Natural killer cell treated with Interleukin-12 subunit alpha and Interleukin-12 subunit beta and Interleukin-15 and Interleukin-18, amount 100 ng/mL, for 72 hours (primary cell): ENCODE measurements at regions not wholly inside any gene's neighbourhood (a gene's known extent, or its start where the extent isn't known, plus 50 kb on each side); places are given as distances from the start of the nearest gene placed in this dataset.
"Not testable (repeated sequence)": the region's sequence is repeated elsewhere in the genome, so short reads cannot be mapped to it uniquely, and the experiment has no call there.

Source experiments
- ATAC-seq, 2 donors: fragments of 150-1000 bp; cut with Tn5 transposase in 1 of 2; sonication (Bioruptor Pico), chemical (Tn5 transposase) in 1 of 2; 2 replicates each; pipeline ENCODE4 v1.10.0; 2021
- DNase-seq: peaks from one replicate; pipeline ENCODE4 v3.0.0; 2022; ENCODE audit warnings: low spot score
- H3K27ac Mint-ChIP-seq, 2 donors: 1 replicate in 1 of 2; 2 replicates in 1 of 2; pipeline ENCODE4 v1.8.0; 2022; ENCODE audit warnings: mixed read lengths in 2 of 2, mild to moderate bottlenecking in 1 of 2, moderate library complexity in 1 of 2
- H3K27me3 Mint-ChIP-seq, 2 donors: 1 replicate in 1 of 2; 2 replicates in 1 of 2; pipeline ENCODE4 v1.8.0; 2022; ENCODE audit warnings: mixed read lengths in 2 of 2
- H3K36me3 Mint-ChIP-seq: one replicate; pipeline ENCODE4 v1.8.0; 2022; ENCODE audit warnings: mixed read lengths
- H3K4me1 Mint-ChIP-seq, 2 donors: 1 replicate in 1 of 2; 2 replicates in 1 of 2; pipeline ENCODE4 v1.8.0; 2022; ENCODE audit warnings: low read depth in 2 of 2, mixed read lengths in 2 of 2, mild to moderate bottlenecking in 1 of 2
- H3K4me3 Mint-ChIP-seq: one replicate; pipeline ENCODE4 v1.8.0; 2022; ENCODE audit warnings: mixed read lengths
- H3K9me3 Mint-ChIP-seq: 2 replicates; pipeline ENCODE4 v1.8.0; 2022; ENCODE audit warnings: mixed read lengths

DNA sequence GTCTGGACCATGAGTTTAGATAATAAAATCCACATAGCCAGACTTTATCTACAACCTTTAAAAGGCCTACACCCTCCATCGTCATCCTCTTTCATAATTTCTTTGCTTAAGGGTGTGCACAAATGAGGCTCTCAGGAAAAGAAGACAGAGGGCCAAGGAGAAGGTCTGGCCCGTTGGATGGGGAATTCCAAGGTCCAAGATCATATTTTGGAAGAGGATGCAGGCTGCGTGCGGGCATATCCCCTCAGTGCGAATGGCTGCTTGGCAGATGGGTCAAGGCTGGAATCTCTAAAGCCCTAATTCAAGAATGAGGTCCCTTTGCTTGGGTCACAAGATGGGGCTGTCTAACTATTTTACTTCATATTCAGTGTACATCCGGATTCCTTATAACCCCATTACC lies 782.2 kb upstream of the NCAM2 start:
- Mint-ChIP-seq H3K27ac (no peak overlapping the region), H3K9me3 (peaks cover 4% of the 10 kb centered on the region), H3K4me3 (no peak overlapping the region), H3K36me3 (no peaks in the 10 kb centered on the region), H3K27me3 (no peaks in the 10 kb centered on the region), H3K4me1 (no peaks in the 10 kb centered on the region)
- ATAC-seq (no peak), DNase-seq (no peak)

DNA sequence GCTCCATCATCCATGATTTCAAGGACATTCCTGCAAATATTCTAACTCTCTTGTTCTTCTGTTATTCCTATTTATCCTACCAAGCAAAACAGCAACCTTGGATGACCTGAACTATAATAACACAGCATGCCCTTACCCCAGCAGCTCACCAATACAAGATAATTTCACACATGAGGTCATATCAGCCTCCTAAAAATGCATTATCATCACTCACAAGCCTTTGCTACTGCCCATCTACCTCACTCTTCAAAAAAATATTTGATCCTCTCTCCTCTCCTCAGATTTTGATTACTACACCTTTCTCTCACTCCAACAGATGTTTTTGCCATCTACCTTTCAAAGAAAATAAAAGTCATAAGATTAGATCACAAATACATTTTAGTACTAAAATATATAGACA lies 777.6 kb upstream of the NCAM2 start:
- Mint-ChIP-seq H3K9me3 (peaks cover 4% of the 10 kb centered on the region), H3K4me1 (no peaks in the 10 kb centered on the region), H3K4me3 (no peak overlapping the region), H3K27me3 (no peaks in the 10 kb centered on the region), H3K36me3 (no peaks in the 10 kb centered on the region), H3K27ac (no peak overlapping the region)
- ATAC-seq (no peak), DNase-seq (no peak)

DNA sequence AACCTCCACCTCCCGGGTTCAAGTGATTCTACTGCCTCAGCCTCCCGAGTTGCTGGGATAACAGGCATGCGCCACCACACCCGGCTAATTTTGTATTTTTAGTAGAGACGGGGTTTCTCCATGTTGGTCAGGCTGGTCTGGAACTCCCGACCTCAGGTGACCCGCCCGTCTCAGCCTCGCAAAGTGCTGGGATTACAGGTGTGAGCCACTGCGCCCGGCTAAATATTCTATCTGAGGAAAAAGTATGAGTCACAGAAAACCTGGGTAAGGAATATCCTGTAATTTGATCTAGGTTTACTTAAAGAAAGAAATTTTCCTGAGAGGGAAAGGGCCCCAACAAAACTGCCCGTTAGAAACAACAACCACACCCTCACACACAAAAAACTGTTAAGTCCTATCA lies 776.2 kb upstream of the NCAM2 start:
- H3K27ac Mint-ChIP-seq, H3K4me1 Mint-ChIP-seq, H3K36me3 Mint-ChIP-seq, ATAC-seq, H3K9me3 Mint-ChIP-seq, H3K27me3 Mint-ChIP-seq, DNase-seq, H3K4me3 Mint-ChIP-seq: not testable (repeated sequence)

DNA sequence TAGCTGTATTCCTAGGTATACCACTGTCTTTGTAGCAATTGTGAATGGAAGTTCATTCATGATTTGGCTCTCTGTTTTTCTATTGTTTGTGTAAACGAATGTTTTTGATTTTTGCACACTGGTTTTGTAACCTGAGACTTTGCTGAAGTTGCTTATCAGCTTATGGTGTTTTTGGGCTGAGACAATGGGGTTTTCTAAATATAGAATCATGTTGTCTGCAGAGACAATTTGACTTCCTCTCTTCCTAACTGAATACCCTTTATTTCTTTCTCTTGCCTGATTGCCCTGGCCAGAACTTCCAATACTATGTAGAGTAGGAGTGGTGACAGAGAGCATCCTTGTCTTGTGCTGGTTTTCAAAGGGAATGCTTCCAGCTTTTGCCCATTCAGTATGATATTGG lies 761.6 kb upstream of the NCAM2 start:
- Mint-ChIP-seq H3K9me3 (peaks cover 15% of the 10 kb centered on the region), H3K36me3 (peaks cover 29% of the 10 kb centered on the region)
- H3K27me3 Mint-ChIP-seq, H3K27ac Mint-ChIP-seq, H3K4me3 Mint-ChIP-seq, ATAC-seq, H3K4me1 Mint-ChIP-seq, DNase-seq: not testable (repeated sequence)

DNA sequence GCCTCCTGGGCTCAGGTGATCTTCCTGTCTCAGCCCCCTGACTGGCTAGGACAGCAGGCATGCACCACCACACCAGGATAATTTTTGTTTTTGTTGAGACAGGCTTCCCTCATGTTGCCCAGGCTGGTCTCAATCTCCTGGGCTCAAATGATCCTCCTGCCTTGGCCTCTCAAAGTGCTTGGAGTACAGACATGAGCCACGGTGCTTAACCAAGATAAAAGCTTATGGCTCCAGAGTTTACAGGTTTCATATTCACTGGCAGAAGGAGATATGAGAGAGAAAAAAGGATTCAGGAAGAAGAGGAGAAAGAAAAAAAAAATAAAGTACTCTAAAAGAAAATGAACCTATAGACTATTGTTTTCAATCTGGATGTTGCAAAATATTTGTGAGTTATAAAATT lies 748.8 kb upstream of the NCAM2 start:
- DNase-seq: no peak
- H3K27ac Mint-ChIP-seq: no peak overlapping the region
- no peak for ATAC-seq
- H3K4me1 Mint-ChIP-seq: no peaks in the 10 kb centered on the region
- peaks cover 3% of the 10 kb centered on the region for H3K9me3 Mint-ChIP-seq
- H3K27me3 Mint-ChIP-seq: no peaks in the 10 kb centered on the region
- H3K4me3 Mint-ChIP-seq: no peak overlapping the region
- H3K36me3 Mint-ChIP-seq: peaks cover 2% of the 10 kb centered on the region

DNA sequence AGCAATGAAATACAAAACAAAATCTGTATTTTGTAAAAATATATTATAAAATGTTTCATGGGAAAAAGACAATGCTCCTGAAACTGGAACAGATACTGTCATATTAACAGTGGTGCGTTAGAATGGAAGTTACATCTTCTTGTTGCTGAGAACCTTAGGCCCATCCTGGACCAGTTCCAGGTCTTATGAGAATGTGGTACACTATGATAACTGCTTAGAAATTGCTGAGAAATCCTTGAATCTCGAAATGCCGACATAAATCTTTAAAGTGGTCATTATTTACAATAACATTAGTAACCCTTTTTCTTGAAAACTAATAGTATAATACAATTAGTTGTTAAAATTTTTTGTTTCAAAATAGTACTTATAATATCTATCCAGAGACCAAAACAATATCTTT lies 747.9 kb upstream of the NCAM2 start:
- no peak for ATAC-seq

DNA sequence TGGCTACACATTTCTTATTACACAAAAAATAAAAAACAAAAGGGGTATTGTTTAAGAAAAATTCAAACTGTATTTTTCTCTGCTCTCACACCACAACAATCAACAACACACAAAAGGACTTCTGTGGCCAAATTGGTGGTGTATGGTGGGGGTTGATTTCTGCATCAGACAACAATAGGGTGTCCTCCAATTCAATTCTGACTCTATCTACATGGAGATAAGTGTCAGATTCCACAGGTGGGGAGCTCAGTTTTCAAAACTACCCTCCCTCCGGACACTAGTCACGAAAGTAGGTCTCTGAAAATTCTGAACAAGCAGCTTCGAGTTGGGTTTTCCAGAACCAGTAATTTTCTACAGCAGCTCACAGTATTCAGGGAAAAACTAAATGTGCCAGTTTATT lies 744.9 kb upstream of the NCAM2 start:
- H3K4me1 Mint-ChIP-seq: peaks cover under 1 to 2% of the 10 kb centered on the region in 2 donors
- no peak overlapping the region for H3K27ac Mint-ChIP-seq
- ATAC-seq: no peak
- no peaks in the 10 kb centered on the region for H3K36me3 Mint-ChIP-seq
- no peak for DNase-seq
- no peaks in the 10 kb centered on the region for H3K9me3 Mint-ChIP-seq
- H3K27me3 Mint-ChIP-seq: no peaks in the 10 kb centered on the region
- H3K4me3 Mint-ChIP-seq: no peak overlapping the region

More for the DNA sequence above, 747.9 kb upstream of the NCAM2 start:
- no peak overlapping the region for H3K4me3 Mint-ChIP-seq
- no peak for DNase-seq
- H3K9me3 Mint-ChIP-seq: no peaks in the 10 kb centered on the region
- no peaks in the 10 kb centered on the region for H3K36me3 Mint-ChIP-seq
- no peak overlapping the region for H3K27ac Mint-ChIP-seq
- H3K27me3 Mint-ChIP-seq: no peaks in the 10 kb centered on the region
- H3K4me1 Mint-ChIP-seq: no peaks in the 10 kb centered on the region

DNA sequence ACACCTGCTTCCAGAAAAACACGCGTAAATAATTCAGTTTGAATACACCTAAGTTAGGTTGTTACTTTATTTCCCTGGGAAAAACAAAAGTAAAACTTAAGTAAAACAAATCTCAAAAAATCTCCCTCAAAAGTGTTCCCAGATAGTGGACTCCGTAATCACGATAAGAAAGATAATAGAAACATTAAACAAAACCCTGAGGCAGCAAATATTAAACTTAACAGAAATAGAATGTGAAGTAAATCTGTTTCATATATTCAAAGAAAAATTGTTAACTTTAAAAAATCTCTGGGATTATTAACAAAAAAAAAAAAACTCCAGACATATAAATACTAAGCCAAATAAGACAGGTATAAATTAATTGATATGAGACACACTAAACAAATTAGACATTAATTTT lies 743.2 kb upstream of the NCAM2 start:
- H3K36me3 Mint-ChIP-seq: no peaks in the 10 kb centered on the region
- no peak overlapping the region for H3K4me3 Mint-ChIP-seq
- no peak for DNase-seq
- peaks cover 3 to 5% of the 10 kb centered on the region in 2 donors for H3K4me1 Mint-ChIP-seq
- H3K27ac Mint-ChIP-seq: no peak overlapping the region
- H3K9me3 Mint-ChIP-seq: no peaks in the 10 kb centered on the region
- no peak for ATAC-seq
- H3K27me3 Mint-ChIP-seq: no peaks in the 10 kb centered on the region

DNA sequence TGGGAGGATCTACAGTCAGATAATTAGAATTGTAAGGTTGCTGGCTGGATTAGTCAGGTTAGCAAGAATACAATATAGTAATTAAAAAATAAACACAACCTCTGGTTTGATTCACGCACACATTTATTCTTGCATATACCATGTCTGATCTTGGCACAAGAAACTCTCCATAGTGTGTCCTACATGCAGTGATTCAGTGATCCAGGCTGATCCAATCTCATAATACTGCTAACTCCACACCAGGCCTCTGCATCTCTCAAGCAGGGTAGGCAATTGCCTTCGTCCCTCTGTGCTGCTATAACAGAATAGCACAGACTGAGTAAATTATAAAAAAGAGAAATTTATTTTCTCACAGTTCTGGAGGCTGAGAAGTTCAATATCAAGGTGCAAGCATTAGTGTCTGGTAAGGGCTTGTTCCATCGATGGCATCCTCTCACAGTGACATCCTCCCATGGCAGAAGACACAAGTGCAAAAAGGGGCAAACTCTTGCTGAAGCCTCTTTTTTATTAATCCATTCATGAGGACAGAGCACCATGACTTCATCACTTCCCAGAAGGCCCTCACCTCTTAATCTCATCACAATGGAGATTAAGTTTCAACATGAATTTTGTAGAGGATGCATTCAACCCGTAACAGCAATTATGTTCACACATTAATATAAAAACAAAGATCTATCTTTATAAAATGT lies 741.0 kb upstream of the NCAM2 start:
- Mint-ChIP-seq H3K27me3 (no peaks in the 10 kb centered on the region), H3K36me3 (no peaks in the 10 kb centered on the region), H3K4me1 (peaks cover 3 to 5% of the 10 kb centered on the region in 2 donors), H3K4me3 (no peak overlapping the region), H3K27ac (no peak overlapping the region), H3K9me3 (no peaks in the 10 kb centered on the region)
- DNase-seq (no peak), ATAC-seq (no peak)

DNA sequence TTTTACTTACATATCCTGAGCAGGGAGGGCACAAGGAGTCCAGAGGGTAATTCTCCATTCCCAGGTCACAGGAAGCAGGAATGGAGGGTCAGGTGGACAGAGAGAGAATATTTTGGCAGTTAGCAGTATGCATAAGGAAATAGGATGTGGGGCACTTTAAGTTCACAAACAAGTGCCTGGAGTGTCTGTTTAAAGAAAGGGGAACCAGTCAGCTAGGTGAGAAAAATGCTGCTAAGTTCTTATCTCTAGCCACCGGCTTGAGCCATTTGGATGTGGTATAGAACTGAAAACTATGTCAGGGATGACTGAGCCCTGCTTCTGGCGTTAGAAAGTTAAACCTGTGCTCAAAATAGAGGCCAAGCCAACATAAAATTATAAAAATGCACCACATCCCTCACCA lies 739.7 kb upstream of the NCAM2 start:
- no peaks in the 10 kb centered on the region for H3K9me3 Mint-ChIP-seq
- H3K4me3 Mint-ChIP-seq: no peak overlapping the region
- no peaks in the 10 kb centered on the region for H3K36me3 Mint-ChIP-seq
- no peaks in the 10 kb centered on the region for H3K27me3 Mint-ChIP-seq
- ATAC-seq (no peak), DNase-seq (no peak)
- H3K27ac Mint-ChIP-seq: no peak overlapping the region
- H3K4me1 Mint-ChIP-seq: peaks cover 3 to 5% of the 10 kb centered on the region in 2 donors

DNA sequence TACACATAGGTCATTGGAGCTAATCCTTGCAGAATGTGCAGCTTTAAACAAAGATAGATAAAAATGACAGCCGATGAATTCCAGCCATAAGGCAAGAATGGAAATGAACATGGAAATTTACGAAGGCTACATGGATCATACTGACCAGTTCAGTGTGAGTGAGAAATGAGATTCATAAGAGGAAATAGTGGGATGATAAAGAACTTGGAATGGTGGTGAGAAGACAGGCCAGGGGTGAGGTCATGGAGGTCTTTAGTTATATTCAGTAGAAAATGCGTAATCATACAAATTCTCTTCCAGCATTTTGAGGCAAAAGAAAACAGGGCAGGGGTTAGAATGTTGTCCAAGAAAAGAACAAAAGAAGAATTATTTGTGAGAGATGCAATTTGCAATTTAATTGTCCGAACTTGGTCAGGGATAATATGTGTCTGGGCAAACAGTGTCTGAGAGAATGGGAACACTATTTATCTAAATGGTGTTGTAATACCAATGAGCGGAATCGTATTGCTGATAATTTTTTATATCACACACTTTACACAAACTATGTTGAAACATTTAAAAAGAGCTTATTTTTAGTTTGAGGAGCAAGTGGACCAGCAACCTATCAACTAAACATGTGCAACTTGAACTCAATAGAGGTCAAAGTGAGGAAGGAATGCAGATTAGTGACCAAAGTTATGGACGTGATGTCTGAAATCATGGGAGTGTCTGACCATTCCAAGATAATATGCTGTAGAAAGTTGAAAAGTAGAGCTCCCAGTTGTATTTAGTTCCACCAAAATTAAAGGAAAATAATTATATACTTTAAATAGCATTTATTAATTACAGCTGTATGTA lies 739.0 kb upstream of the NCAM2 start:
- Mint-ChIP-seq H3K27me3 (no peaks in the 10 kb centered on the region), H3K4me3 (no peak overlapping the region), H3K27ac (no peak overlapping the region), H3K36me3 (no peaks in the 10 kb centered on the region), H3K4me1 (peaks cover 3 to 5% of the 10 kb centered on the region in 2 donors), H3K9me3 (no peaks in the 10 kb centered on the region)
- ATAC-seq: no peak
- no peak for DNase-seq

DNA sequence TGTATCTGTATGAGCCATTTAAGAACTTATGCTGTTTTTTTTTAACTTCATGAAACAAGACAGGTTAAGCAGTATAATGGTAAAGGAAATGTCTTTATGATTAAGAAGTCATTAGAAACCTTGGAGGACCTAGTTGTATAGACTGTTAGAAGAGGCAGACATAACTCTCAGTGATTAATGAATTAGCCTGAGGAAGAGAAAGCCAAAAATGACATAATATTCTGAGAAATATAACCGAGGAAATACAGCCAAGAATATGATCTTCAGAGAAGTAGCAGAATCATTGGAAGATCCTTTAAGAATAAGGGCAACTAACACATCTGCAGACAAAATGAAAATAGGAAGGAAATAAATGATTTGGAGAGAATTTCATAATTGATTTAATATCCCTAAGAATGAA lies 738.1 kb upstream of the NCAM2 start:
- H3K27ac Mint-ChIP-seq: no peak overlapping the region

DNA sequence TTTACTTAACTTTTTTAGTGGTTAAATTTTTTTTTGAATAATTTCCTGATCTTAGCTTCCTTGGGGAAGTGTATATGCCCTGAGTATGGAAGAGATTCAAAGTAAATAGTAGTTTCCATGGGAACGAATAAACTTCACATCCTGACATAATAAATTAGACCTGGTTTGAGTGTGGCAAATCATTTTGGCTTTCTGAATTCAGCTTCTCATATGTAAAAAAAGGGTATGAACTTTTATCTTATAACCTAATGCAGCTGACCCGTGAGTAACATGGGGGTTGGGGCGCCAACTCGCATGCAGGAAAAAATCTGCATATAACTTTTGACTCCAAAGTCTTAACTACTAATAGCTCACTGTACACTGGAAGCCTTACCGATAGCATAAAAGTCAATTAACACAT lies 736.8 kb upstream of the NCAM2 start:
- H3K4me1 Mint-ChIP-seq: peaks cover 3 to 5% of the 10 kb centered on the region in 2 donors
- H3K27ac Mint-ChIP-seq: no peak overlapping the region
- no peak for ATAC-seq
- no peaks in the 10 kb centered on the region for H3K9me3 Mint-ChIP-seq
- no peak for DNase-seq
- H3K36me3 Mint-ChIP-seq: no peaks in the 10 kb centered on the region
- no peak overlapping the region for H3K4me3 Mint-ChIP-seq
- H3K27me3 Mint-ChIP-seq: no peaks in the 10 kb centered on the region

More for the DNA sequence above, 738.1 kb upstream of the NCAM2 start:
- no peaks in the 10 kb centered on the region for H3K9me3 Mint-ChIP-seq
- H3K27me3 Mint-ChIP-seq: no peaks in the 10 kb centered on the region
- DNase-seq (no peak), ATAC-seq (no peak)
- H3K4me1 Mint-ChIP-seq: peaks cover 3 to 5% of the 10 kb centered on the region in 2 donors
- H3K4me3 Mint-ChIP-seq: no peak overlapping the region
- no peaks in the 10 kb centered on the region for H3K36me3 Mint-ChIP-seq

DNA sequence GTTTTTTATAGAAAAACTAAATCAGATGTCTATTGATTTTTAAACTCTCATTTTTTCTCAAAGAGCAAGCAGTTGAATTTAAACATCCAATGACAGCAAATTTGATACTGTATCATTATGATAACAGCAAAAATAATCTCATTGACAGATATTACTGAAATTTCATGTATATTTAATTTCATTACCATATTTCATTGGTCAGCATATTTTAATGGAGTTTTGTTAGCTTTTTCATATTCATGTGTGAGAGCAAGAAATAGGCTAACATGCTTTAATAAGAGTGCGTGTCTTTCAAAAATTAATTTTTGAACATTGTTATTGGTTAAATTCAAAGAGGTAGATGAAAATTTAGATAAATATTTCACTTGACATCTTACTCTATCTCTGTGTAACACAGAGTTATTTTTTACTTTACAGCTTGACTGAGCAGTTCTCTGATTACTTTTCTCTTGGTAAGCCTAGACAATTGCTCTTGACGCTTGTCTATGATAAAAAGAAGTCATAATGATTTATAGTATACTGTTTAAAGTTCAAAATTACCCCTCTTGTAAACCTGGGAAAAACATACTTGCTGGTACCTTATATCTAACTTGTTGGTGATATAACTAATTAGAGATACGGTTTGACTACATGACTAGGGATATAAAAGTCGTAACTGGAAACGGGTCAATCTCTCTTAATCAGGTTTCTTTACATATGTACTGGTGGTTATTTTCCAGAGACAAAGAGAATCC lies 732.3 kb upstream of the NCAM2 start:
- Mint-ChIP-seq H3K9me3 (no peaks in the 10 kb centered on the region), H3K4me1 (no peaks in the 10 kb centered on the region), H3K27me3 (no peaks in the 10 kb centered on the region), H3K36me3 (no peaks in the 10 kb centered on the region), H3K4me3 (no peak overlapping the region), H3K27ac (no peak overlapping the region)
- DNase-seq (no peak), ATAC-seq (no peak)
